ENCODE measurements at regions not wholly inside any gene's neighbourhood (a gene's known extent, or its start where the extent isn't known, plus 50 kb on each side); places are given as distances from the start of the nearest gene placed in this dataset.
"Not testable (repeated sequence)": the region's sequence is repeated elsewhere in the genome, so short reads cannot be mapped to it uniquely, and the experiment has no call there.

- H3K4me2 ChIP-seq (ENCODE audit: control insufficient read depth, insufficient read depth); H4K20me1 ChIP-seq (ENCODE audit: control insufficient read depth, insufficient read depth); H2AFZ ChIP-seq (ENCODE audit: control insufficient read depth, low read depth, low read length); ATAC-seq; FAIRE-seq; H3K27ac ChIP-seq (ENCODE audit: control insufficient read depth, insufficient read depth); intact Hi-C loops (cut with micrococcal nuclease; ENCODE audit: unreplicated experiment); BruUV-seq (replicated peaks); H3K4me3 ChIP-seq; CTCF ChIA-PET; H3K79me2 ChIP-seq (ENCODE audit: control insufficient read depth, insufficient read depth, low read length); RAD21 ChIA-PET (ENCODE audit: unreplicated experiment); H3K9ac ChIP-seq (ENCODE audit: control insufficient read depth, insufficient read depth, low read length); H3K27me3 ChIP-seq (replicated peaks in 1 of 2; ENCODE audit: control insufficient read depth in 2 of 2, insufficient read depth in 2 of 2, low read length in 1 of 2); H3K36me3 ChIP-seq (ENCODE audit: control insufficient read depth in 2 of 2, insufficient read depth in 2 of 2, low read length in 1 of 2); H3K4me1 ChIP-seq (ENCODE audit: control insufficient read depth, insufficient read depth, low read length); DNase-seq (ENCODE audit: low read depth, low spot score); in situ Hi-C loops (cut with MboI); H3K9me3 ChIP-seq (replicated peaks; ENCODE audit: control insufficient read depth, insufficient read depth, low read length); SMC1A ChIA-PET (ENCODE audit: uncharacterized antibody, unreplicated experiment): not testable (repeated sequence)
- POLR2A ChIA-PET = interaction anchor here (0.6 kb wide), 1 partner anchor 712 kb away, joined by 4 read pairs; no protein-coding TSS in a partner anchor
- WGBS (ENCODE audit: insufficient coverage, insufficient replicate concordance, low lambda C conversion rate, missing lambda C conversion rate) = 47% methylated on average over 12 of the region's 12 CpGs
These were observed 71.5 kb upstream of the PPP2R5C start for GRCh38 chr14:101689966-101690365.

- Histone ChIP-seq H3K36me3 (ENCODE audit: control insufficient read depth in 2 of 2, insufficient read depth in 2 of 2, low read length in 1 of 2) (no peaks in the 10 kb centered on the region), H3K9ac (ENCODE audit: control insufficient read depth, insufficient read depth, low read length) (no peak overlapping the region), H3K79me2 (ENCODE audit: control insufficient read depth, insufficient read depth, low read length) (no peaks in the 10 kb centered on the region), H3K4me3 (no peak overlapping the region), H2AFZ (ENCODE audit: control insufficient read depth, low read depth, low read length) (no peak overlapping the region), H3K4me2 (ENCODE audit: control insufficient read depth, insufficient read depth) (no peak overlapping the region), H3K9me3 (replicated peaks; ENCODE audit: control insufficient read depth, insufficient read depth, low read length) (no peaks in the 10 kb centered on the region), H4K20me1 (ENCODE audit: control insufficient read depth, insufficient read depth) (no peaks in the 10 kb centered on the region), H3K27me3 (replicated peaks in 1 of 2; ENCODE audit: control insufficient read depth in 2 of 2, insufficient read depth in 2 of 2, low read length in 1 of 2) (no peaks in the 10 kb centered on the region), H3K4me1 (ENCODE audit: control insufficient read depth, insufficient read depth, low read length) (no peaks in the 10 kb centered on the region), H3K27ac (ENCODE audit: control insufficient read depth, insufficient read depth) (no peak overlapping the region)
- no peak for DNase-seq (ENCODE audit: low read depth, low spot score)
- ChIA-PET RAD21 (ENCODE audit: unreplicated experiment) (no interaction called here), POLR2A (no interaction called here), CTCF (no interaction called here), SMC1A (ENCODE audit: uncharacterized antibody, unreplicated experiment) (no interaction called here)
- no TSS peak for BruUV-seq (replicated peaks)
- WGBS (ENCODE audit: insufficient coverage, insufficient replicate concordance, low lambda C conversion rate, missing lambda C conversion rate) = 0% methylated on average over 1 of the region's 1 CpG
- no peak for FAIRE-seq
- intact Hi-C loops (cut with micrococcal nuclease; ENCODE audit: unreplicated experiment) = no loop called here
- no peak for TF ChIP-seq WRNIP1 (IDR thresholded peaks at IDR 0.05; ENCODE audit: borderline replicate concordance, low read depth, low read length)
- no peak for TF ChIP-seq STAT3 (IDR thresholded peaks at IDR 0.05; ENCODE audit: low read depth, low read length)
- no peak for TF ChIP-seq ZZZ3 (IDR thresholded peaks at IDR 0.05; ENCODE audit: control insufficient read depth, insufficient read length, low read depth)
- no peak for TF ChIP-seq BRCA1 (IDR thresholded peaks at IDR 0.05; ENCODE audit: low read depth, low read length)
- no peak for TF ChIP-seq NFYA (IDR thresholded peaks at IDR 0.05; ENCODE audit: borderline replicate concordance, low read depth, low read length)
- TF ChIP-seq SUZ12 (IDR thresholded peaks at IDR 0.05; ENCODE audit: unreplicated experiment) = no peak
- TF ChIP-seq ZNF622 (IDR thresholded peaks at IDR 0.05) = no peak
- no peak for TF ChIP-seq BCL3 (IDR thresholded peaks at IDR 0.05; ENCODE audit: borderline replicate concordance, insufficient read depth, low read depth, low read length, poor library complexity, severe bottlenecking)
- TF ChIP-seq ETV6 (conservative IDR thresholded peaks at IDR 0.05 in 1 of 2, IDR thresholded peaks at IDR 0.05 in 1 of 2; ENCODE audit: borderline replicate concordance in 1 of 2, low read depth in 1 of 2) = no peak
- in situ Hi-C loops (cut with MboI) = no loop called here
- ATAC-seq = no peak
These were observed 65.8 kb upstream of the PPP2R5C start for GRCh38 chr14:101695659-101696058.

Measured in GM12878 (cell line).